ENCODE measurements at regions not wholly inside any gene's neighbourhood (a gene's known extent, or its start where the extent isn't known, plus 50 kb on each side); places are given as distances from the start of the nearest gene placed in this dataset.

DNA sequence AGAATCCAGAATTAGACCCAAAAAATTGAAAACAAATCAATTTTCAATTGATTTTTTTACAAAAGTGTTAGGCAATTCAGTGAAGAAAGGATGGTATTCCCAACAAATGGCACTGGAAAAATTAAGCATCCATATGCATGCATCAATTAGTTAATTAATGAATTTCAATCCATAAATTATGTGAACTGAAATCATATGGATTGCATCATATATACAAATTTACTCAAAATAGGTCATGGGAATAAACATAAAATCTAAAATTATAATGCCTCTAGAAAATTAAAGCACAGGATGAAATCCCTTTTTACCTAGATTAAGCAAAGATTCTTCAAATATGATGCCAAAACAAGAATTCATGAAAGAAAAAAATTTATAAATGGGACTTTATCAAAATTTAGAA, 213.9 kb upstream of the KLHL29 start:
- TF ChIP-seq, protein P1, sequence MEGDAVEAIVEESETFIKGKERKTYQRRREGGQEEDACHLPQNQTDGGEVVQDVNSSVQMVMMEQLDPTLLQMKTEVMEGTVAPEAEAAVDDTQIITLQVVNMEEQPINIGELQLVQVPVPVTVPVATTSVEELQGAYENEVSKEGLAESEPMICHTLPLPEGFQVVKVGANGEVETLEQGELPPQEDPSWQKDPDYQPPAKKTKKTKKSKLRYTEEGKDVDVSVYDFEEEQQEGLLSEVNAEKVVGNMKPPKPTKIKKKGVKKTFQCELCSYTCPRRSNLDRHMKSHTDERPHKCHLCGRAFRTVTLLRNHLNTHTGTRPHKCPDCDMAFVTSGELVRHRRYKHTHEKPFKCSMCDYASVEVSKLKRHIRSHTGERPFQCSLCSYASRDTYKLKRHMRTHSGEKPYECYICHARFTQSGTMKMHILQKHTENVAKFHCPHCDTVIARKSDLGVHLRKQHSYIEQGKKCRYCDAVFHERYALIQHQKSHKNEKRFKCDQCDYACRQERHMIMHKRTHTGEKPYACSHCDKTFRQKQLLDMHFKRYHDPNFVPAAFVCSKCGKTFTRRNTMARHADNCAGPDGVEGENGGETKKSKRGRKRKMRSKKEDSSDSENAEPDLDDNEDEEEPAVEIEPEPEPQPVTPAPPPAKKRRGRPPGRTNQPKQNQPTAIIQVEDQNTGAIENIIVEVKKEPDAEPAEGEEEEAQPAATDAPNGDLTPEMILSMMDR (IDR thresholded peaks at IDR 0.05), result no peak
- DNase-seq (ENCODE audit: low spot score) (no peak), ATAC-seq (ENCODE audit: low FRiP score) (no peak)

DNA sequence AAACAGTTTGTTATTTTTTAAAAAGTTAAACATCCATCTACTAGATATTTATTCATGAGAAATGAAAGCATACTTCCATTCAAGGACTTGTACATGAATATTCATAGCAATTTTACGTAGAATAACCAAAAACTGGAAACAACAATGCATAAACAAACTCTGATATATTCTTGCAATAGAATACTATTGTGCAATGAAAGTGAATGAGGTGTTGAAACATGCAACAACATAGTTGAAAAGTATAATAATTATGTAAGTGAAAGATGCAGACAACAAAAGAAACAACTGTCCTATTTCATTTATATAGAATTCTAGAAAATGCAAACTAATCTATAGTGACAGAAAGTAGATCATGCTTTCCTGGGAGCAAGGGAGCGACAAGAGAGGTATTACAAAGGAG, 206.6 kb upstream of the KLHL29 start:
- ATAC-seq (ENCODE audit: low FRiP score), result no peak
- TF ChIP-seq, protein P1 (IDR thresholded peaks at IDR 0.05), result no peak
- no peak for DNase-seq (ENCODE audit: low spot score)

DNA sequence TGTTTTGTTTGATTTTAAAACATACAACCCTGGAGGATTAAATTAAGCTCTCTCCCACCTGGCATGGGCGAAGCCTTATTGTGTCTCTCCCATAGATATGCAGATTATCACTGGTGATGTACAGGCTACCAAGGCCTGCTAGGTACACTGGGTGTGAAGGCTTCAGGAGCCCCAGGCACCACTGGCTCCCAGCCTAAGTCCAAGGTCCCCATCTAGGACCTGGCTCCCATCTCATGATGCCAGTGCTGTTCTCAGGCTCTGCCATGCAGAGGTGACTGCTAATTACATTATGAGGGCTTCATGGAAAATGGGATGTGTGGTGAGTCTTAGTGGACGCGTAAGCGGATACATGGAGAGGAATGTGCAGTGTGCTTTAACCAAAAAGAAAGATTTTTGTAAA, 201.2 kb upstream of the KLHL29 start:
- TF ChIP-seq, protein P1 (IDR thresholded peaks at IDR 0.05), result no peak
- ATAC-seq (ENCODE audit: low FRiP score), result no peak
- DNase-seq (ENCODE audit: low spot score), result no peak

DNA sequence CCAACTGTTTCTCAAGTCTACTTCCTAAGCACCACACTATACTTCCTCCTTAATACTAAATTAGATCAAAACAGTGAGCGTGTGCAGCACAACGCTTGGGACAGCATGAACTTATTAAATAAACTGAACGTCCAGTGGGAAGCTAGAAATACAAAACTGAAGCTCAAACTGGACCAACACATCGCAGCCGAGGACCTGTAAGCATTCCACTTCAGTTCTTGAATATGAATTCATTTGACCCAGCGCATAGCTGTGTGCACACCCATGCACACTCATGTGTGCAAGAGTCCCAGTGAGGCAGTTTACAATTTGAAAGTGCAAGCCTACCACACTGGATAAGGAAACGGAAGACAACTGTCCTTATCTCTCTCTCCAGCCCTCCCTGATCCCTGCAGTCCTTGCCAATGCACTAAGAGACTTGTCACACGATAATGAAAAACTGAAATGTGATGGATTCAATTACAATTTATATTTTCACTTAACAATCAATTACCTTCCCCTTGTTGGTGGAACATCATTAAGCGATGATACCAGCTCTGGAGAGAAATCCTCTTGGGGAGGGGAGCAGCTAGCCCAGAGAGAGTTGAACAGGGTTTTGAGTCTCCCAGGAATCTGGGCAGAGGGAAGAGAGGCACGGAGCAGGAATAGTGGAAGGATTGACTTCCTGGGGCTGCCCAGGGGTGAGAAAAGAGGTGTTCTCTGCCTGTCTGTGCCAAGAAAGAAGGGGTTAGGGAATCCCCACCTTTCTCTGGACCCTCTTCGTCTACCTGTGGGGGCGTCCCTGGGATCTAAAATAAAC, 186.5 kb upstream of the KLHL29 start:
- TF ChIP-seq, protein P1 (IDR thresholded peaks at IDR 0.05), result no peak
- DNase-seq (ENCODE audit: low spot score), result no peak
- no peak for ATAC-seq (ENCODE audit: low FRiP score)

DNA sequence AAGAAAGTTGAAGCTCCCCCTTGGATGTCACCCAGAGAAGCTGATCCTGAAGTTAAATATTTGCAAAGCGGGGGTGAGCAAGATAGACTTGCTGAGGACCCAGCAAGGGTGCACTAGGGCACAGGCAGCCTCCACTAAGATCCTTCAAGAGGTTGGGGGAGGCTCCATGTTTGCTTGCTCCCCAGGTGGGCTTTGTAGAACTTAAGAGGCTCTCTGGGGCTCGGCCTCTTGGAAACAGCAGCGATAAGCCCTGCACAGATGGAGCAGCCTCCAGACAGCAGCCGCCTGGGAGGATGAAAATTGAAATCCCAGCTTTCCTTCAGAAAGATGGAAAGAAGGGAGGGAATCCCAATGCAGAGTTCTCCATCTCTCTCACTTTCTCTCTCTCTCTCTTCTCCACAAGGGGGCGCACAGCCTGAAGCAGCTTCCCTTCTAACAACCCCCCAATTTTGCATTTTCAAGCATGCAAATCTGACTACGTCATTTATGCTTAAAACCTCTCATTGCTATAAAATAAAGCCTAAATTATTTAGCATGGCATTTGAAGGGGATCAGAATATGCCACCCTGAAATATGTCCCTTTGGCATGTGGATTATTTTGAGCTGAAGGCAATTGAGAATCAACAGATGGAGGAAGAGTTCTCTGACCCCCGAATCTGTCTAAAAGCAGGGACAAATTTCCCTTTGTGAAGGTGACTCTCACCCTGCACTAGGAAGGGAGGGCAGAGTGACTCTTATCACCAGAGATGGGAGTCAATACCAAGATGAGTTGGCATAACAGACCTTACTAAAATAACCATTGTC, 185.7 kb upstream of the KLHL29 start:
- ATAC-seq (ENCODE audit: low FRiP score) (no peak), DNase-seq (ENCODE audit: low spot score) (no peak)
- TF ChIP-seq, protein P1 (IDR thresholded peaks at IDR 0.05), result no peak

DNA sequence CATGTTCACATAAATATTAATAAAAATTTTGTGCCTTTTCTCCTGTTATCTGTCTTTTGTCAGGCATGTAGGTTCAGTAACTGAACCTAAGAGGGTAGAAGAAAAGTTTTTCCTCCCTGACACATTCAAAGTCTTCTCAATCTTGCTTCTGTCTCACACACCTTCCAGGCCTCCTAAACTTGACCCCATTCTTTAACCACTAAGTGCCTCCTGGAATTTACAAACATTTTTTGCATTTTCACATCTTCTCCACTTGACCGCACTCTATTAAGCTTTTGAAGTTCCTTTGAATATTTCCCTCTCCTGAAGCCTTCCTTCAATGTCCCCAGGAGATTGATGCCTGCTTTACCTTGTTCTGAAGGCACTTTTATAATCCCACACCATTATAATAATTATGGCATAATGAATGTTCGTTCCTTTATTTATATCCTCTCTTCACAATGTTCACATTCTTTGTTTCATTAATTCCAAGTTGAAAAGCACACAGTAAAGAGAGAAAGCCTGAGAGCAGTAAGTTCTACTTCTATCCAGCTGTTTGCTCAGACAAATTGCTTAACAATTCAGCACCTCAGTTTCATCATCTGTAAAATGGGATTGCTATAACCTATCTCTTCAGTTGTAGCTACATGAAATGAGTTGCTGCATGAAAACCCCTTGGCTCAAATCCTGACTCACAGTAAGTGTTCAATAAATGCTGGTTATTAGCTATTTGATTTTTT, 184.8 kb upstream of the KLHL29 start:
- no peak for ATAC-seq (ENCODE audit: low FRiP score)
- DNase-seq (ENCODE audit: low spot score), result no peak
- TF ChIP-seq, protein P1 (IDR thresholded peaks at IDR 0.05), result no peak

All from omental fat pad (tissue), 3 donors.